ENCODE measurements at regions not wholly inside any gene's neighbourhood (a gene's known extent, or its start where the extent isn't known, plus 50 kb on each side); places are given as distances from the start of the nearest gene placed in this dataset.

GRCh38 chr1:178021950-178022349 lies 52.1 kb upstream of the SEC16B start:
- TF ChIP-seq CTCF (optimal IDR thresholded peaks at IDR 0.05 in 1 of 3, IDR thresholded peaks at IDR 0.05 in 1 of 3, conservative IDR thresholded peaks at IDR 0.05 in 1 of 3; ENCODE audit: extremely low read depth in 1 of 3, insufficient read depth in 2 of 3, low read length in 3 of 3), result no peak
- no peak for TF ChIP-seq EZH2 (IDR thresholded peaks at IDR 0.05; ENCODE audit: low read length)

Measured in keratinocyte (primary cell).